HL-60/S4 treated with phorbol 12-myristate 13-acetate at 8.2 ng/mL for 4 days and 3 days (cell line): ENCODE measurements at regions not wholly inside any gene's neighbourhood (a gene's known extent, or its start where the extent isn't known, plus 50 kb on each side); places are given as distances from the start of the nearest gene placed in this dataset.

ENCODE experiments used
- in situ Hi-C: fragments of 300-500 bp; cut with MboI; formaldehyde crosslinking; loops from 2 replicates; pipeline ENCODE4 v1.15.0; 2022; ENCODE audit warnings: low sequenced_read_pairs

GRCh38 chr17:77266891-77267341 lies 126.1 kb downstream of the SEC14L1 start:
- in situ Hi-C loops: no loop called here

DNA sequence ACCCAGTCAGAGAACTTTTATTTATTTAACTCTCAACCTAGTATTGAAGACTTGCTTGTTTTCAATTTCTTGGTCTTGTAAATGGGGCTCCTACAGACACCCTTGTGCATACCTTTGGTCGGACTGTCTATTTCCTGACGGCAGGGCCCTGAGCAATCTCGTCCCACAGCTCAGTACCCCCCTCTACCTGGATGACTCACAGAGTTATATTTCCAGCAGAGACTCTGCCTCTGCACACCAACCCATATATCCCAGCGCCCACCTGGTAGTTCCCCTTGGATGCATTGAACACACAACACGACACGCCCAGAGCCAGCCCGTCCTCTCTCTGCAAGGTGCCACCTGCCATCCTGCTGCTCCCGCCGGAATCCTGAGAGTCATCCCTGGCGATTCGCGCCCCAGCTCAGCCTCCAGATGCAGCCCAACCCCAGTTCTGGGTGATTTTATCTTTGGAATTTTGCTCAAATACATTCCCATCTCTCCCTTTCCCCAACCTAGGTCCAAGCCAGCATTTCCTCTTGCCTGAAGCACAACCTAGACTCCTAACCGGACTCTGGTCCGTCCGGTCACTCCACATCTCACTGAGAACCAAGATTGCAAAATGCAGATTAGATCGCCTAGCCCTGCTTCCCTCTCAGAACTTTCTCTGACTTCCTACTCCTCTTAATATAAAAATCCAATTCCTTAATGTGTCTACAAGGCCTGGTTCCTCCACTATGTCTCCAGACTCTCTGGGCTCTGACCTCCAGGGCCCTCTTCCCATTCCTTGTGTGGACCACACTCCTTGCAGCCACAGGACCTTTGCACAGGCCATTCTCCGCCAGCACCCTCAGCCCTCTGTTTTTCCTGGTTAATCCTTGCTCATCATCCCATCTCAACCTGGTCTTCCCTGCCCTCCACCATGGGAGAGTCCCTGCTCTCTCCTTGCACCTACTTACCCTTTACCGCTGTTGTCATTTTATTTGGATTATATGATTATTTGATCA lies 129.2 kb downstream of the SEC14L1 start:
- in situ Hi-C loops: no loop called here

GRCh38 chr17:77271411-77271810 lies 130.6 kb downstream of the SEC14L1 start:
- in situ Hi-C loops: no loop called here

- in situ Hi-C loops: no loop called here
Measured at GRCh38 chr17:77273397-77274085, 132.8 kb downstream of the SEC14L1 start.

DNA sequence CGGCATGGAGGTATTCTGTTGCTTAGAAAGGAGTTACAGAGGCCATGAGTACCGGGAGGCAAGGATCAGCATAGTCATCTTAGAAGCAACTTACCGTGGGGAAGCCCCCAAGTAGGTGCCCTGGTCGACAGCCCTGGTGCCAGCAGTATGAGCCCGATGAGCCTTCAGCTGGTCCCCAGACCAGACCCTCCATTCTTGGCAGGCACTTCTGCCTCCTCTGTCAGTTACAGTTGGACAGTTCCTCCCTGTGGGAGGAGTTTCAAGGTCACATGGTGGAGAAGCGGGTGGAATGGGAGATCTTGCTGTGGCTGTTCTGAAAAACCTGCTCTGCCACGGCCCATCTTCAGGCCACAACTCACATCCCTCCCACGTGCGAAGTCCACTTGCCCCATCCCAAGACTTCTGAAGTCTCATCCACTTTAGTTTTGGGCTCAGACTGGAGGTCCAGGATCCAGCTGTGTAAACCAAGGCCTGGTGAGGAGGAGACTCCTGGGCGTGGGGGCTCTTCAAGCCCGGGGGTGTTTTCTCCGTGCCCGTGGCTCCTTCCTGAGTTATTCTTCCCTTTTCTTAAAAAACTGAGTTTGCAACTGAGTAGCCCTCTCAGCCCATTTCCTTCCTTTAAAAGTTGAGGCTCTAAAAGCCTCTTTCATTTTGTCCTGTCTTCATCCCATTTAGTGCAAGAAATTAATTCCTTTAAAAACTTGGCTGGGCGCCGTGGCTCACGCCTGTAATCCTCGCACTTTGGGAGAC lies 133.5 kb downstream of the SEC14L1 start:
- in situ Hi-C loops: no loop called here

- in situ Hi-C loops: no loop called here
Measured at GRCh38 chr17:77279448-77280303, 138.9 kb downstream of the SEC14L1 start.

- in situ Hi-C loops: no loop called here
Measured at GRCh38 chr17:77280304-77281121, 139.7 kb downstream of the SEC14L1 start.

DNA sequence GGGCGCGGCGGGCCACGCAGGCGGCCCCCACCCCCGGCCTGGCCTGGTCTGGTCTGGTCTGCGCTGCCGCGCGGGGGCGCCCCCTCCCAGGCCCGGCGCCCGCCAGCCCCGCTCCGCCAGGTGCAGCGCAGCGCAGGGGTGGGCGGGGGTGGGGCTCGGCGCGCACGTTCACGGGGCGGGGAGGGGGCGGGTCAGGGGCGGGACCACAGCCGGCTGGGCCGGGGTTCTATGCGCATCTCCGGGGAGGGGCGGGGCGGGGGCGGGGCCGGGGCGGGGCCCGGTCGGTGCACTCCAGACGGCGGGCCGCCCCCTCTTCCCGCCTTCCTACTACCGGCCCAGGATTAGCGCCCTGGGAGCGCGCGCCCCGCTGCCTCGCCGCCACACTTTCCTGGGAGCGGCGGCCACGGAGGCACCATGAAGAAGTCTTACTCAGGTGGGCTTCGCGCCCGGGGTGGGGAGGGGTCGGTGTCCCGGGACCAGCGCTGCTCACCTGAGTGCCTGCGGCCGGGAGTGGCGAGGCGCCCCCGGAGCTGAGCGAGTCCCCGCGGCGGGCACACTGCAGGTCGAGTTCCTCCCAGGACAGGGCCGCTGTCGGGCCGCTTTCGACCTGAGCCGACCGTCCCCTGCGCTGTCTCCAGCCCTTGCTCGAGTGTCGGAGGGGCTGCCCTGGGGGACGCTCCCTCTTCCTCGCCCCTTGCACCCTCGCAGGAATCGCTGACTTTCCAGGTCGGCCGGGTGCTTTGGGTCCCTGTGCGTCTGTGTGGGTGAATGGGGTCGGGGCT lies 140.5 kb downstream of the SEC14L1 start:
- in situ Hi-C loops: no loop called here

DNA sequence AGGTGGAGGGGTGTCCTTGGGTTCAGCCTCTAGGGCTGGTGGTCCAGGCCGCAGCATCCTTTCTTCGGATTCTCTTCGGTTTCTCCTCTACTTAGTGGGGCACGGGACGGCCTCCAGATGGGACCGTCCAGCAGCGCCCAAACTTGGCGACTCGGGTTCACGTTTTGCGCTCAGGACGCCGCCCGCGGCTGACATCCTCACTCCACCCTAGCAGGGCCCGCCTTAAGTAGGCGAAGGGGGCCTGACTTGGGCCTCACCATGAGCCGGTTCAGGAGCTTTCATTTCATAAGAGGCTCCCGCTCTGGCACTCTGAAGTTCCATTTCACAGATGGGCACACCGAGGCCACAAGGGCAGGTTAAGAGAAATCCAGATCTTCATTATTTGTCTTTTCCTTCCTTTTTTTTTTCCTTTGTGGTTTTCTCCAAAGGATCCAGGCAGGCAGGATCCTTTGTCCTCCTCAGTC lies 141.2 kb downstream of the SEC14L1 start:
- in situ Hi-C loops: no loop called here

- in situ Hi-C loops: no loop called here
Measured at GRCh38 chr17:77282524-77283515, 142.1 kb downstream of the SEC14L1 start.

GRCh38 chr17:77284023-77284617 lies 143.4 kb downstream of the SEC14L1 start:
- in situ Hi-C loops: no loop called here

DNA sequence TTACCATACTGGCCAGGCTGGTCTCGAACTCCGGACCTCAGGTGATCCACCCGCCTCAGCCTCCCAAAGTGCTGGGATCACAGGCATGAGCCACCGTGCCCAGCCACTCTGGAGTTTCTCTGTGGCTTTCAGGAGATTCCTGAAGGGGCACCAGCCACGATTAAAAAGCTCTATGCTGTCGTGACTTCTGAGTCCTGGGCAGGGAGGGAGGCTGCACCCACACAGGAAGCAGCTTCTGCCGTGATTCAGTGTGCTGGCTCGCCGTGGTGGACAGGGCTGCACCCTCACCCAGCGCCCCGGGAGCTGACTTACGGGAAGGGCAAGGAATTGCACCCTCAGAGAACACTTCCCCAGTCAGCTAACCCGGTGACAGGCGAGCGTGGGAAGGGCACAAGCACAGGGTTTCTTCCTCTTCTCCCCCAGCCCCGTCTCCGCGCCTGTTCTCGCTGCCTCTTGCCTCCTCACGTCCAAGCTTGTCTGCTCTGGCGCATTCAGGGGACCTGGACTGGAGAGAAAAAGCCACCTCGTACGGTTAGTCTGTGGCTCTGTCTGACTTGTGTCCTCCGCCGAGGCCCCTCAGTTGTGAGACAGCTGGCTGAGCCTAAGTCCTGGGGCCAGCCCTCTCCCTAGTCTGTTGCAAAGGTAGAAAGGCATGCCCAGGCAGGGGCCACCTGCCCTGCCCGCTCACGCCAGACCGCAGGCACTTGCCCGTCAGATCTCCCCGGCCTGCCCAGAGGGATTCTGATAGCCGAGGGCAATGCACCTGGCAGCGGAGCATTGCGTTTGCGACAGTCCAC lies 145.0 kb downstream of the SEC14L1 start:
- in situ Hi-C loops: no loop called here

GRCh38 chr17:77286391-77286640 lies 145.5 kb downstream of the SEC14L1 start:
- in situ Hi-C loops: no loop called here

DNA sequence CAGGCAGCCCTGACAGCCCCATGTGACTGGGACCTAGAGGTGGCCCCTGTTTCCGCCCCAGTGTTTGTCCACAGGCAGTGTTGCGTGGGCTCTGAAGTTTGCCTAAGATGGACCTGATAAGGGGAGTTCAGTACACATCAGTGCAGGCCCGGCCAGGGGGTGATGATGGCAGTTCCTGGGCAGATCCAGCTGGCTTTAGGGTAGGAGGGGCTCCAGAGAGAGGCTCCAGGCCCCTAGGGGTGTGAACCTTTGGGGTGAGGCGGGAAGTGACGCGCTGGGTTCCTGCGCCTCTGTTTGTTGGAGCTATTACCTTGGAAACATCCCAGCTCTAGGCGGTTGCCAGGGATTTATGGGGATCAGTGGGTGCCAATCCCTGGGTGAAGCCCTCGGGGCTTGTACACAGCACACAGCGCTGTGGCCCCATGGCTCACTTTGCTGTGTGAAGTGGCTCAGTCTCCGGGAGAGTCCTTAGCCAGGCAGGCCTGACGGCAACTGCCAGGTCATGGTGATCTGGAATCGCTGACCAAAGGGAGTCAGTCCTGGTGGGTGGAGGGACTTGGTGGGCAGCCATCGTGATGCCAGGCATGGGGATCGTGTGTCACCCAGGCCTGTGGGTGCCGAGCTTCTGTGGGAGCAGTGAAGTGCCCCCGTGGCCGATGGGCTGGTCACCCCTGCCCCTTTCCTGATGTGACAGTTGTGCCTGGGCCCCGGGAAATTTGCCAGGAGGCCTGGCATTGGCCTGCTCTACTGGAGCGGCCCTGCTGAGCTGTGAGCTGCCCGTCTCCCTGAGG lies 146.1 kb downstream of the SEC14L1 start:
- in situ Hi-C loops: no loop called here

DNA sequence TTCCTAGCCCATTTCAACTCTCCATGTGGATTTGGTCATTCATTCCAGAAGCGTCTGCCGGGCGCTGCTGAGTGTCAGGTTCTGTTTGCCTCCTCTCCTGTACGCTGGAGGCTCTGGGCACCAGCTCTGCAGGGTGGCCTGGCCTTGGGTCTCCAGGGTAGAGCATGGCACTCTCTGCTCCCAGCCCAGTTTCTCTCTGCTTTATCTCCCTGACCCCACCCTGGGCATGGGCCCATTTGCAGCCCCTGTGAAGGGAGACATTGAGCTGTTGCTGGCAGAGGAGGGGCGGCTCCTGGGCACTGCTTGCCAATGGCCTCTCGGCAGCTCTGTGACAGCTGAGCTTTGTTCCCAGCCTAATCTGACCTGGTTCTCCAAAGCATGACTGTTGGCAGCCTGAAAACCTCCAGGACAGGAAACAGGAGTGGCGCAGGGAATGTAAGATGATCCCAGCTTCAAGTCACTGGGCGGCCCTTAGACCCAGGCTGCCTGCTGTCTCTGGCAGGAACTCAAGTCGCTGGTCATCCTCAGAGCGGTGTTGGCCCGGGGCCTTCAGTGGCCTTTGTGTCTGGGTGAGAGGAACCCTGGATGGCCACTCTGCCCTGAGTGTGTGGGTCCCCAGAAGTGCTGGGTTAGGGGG lies 146.8 kb downstream of the SEC14L1 start:
- in situ Hi-C loops: no loop called here
